BJ (cell line): ENCODE measurements at regions not wholly inside any gene's neighbourhood (a gene's known extent, or its start where the extent isn't known, plus 50 kb on each side); places are given as distances from the start of the nearest gene placed in this dataset.

ENCODE experiments used
- CTCF ChIA-PET: fragments of 350-600 bp; formaldehyde crosslinking; extraction: SDS; loops from one replicate; lab custom pipeline; 2021; ENCODE audit warnings: antibody characterized with exemption, inconsistent platforms; lab: Yijun Ruan, JAX
- POLR2A ChIA-PET: fragments of 300-600 bp; sonication (Branson Sonifier 250); formaldehyde crosslinking; extraction: SDS; loops from one replicate; lab custom pipeline; 2021; ENCODE audit warnings: antibody characterized with exemption; lab: Charles Lee
- DNase-seq: peaks from one replicate; pipeline ENCODE4 v3.0.0-alpha.2; 2011; ENCODE audit warnings: low read depth
- H3K27me3 ChIP-seq: 2 replicates; pipeline ENCODE4 v1.6.0; 2011; ENCODE audit warnings: low read length; ENCODE audit not compliant: control insufficient read depth, insufficient read depth
- H3K36me3 ChIP-seq: 2 replicates; pipeline ENCODE4 v1.5.1; 2011; ENCODE audit warnings: low read length; ENCODE audit not compliant: control insufficient read depth, insufficient read depth
- H3K4me3 ChIP-seq: 2 replicates; pipeline ENCODE4 v1.5.1; 2011; ENCODE audit warnings: low read depth, mild to moderate bottlenecking, control low read depth, low read length
- TF ChIP-seq, protein P1 (sequence below): IDR thresholded peaks from 2 replicates; pipeline ENCODE4 v1.5.1; 2011; ENCODE audit warnings: low read depth, mild to moderate bottlenecking, control low read depth, inconsistent platforms, low read length, moderate library complexity; ENCODE audit not compliant: insufficient read depth

DNA sequence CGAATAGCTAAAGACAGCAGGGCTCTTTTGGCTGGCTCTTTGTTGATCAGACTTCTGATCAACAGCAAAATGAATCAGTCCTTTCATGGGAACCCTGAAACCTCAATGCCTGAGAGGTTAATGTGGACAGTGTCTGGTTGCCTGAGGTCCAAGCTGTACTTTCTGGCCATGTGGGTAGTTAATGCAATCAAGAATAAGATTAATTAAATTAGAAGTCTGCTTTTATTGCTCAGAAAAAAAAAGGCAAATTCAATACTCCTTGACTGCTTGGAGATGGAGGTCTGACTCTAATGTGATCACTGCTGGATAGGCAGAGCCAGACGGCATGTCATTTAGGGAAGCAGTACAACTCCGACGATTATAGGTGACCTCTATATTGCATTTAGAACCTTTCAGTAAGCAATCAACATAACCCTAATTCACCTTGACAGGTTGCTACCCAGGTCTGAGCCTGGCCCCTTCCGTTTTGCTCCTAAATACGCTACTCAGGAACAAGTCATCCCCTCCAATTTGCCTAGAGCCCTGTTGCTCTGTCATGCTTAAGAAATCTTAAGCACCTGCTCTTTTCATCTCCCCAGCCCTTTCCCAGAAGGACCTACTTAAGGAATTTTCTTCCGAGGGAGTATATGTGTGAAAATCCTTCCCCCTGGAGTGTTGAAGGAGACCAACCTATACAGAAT, 370.0 kb upstream of the SPTLC3 start:
- CTCF ChIA-PET = no interaction called here
- H3K27me3 ChIP-seq = no peaks in the 10 kb centered on the region
- no peak overlapping the region for H3K4me3 ChIP-seq
- POLR2A ChIA-PET = no interaction called here
- DNase-seq = no peak
- TF ChIP-seq, protein P1, sequence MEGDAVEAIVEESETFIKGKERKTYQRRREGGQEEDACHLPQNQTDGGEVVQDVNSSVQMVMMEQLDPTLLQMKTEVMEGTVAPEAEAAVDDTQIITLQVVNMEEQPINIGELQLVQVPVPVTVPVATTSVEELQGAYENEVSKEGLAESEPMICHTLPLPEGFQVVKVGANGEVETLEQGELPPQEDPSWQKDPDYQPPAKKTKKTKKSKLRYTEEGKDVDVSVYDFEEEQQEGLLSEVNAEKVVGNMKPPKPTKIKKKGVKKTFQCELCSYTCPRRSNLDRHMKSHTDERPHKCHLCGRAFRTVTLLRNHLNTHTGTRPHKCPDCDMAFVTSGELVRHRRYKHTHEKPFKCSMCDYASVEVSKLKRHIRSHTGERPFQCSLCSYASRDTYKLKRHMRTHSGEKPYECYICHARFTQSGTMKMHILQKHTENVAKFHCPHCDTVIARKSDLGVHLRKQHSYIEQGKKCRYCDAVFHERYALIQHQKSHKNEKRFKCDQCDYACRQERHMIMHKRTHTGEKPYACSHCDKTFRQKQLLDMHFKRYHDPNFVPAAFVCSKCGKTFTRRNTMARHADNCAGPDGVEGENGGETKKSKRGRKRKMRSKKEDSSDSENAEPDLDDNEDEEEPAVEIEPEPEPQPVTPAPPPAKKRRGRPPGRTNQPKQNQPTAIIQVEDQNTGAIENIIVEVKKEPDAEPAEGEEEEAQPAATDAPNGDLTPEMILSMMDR = no peak
- no peaks in the 10 kb centered on the region for H3K36me3 ChIP-seq

DNA sequence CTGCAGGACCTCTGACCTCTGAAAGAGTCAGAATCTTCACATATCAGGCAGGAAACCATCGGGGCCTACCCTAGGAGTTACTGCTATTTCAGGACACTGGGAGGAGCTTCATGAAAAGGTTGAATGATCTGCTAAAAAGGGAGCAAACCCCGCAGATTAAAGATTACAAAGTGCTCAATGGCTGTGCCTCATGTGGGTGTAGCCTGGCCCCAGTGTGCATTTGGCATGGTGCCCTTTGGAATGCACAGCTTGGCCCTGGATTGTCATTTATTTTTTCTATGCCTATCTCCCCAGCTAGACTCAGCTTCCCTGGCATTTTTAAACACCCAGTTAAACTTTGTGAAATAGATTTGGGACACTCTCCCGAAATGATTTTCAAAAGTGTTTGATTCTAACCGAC, 368.5 kb upstream of the SPTLC3 start:
- no peaks in the 10 kb centered on the region for H3K36me3 ChIP-seq
- no peaks in the 10 kb centered on the region for H3K27me3 ChIP-seq
- H3K4me3 ChIP-seq = no peak overlapping the region
- TF ChIP-seq, protein P1 = no peak
- POLR2A ChIA-PET = no interaction called here
- CTCF ChIA-PET = no interaction called here
- no peak for DNase-seq

- ChIA-PET POLR2A (no interaction called here), CTCF (no interaction called here)
- DNase-seq = no peak
- Histone ChIP-seq H3K4me3 (no peak overlapping the region), H3K36me3 (no peaks in the 10 kb centered on the region), H3K27me3 (no peaks in the 10 kb centered on the region)
- TF ChIP-seq, protein P1 = no peak
Observed at GRCh38 chr20:12641619-12642018, 367.2 kb upstream of the SPTLC3 start.

- no peak for DNase-seq
- ChIA-PET CTCF (no interaction called here), POLR2A (no interaction called here)
- Histone ChIP-seq H3K27me3 (no peaks in the 10 kb centered on the region), H3K36me3 (no peaks in the 10 kb centered on the region), H3K4me3 (no peak overlapping the region)
- TF ChIP-seq, protein P1 = no peak
Observed at GRCh38 chr20:12644461-12644860, 364.3 kb upstream of the SPTLC3 start.

DNA sequence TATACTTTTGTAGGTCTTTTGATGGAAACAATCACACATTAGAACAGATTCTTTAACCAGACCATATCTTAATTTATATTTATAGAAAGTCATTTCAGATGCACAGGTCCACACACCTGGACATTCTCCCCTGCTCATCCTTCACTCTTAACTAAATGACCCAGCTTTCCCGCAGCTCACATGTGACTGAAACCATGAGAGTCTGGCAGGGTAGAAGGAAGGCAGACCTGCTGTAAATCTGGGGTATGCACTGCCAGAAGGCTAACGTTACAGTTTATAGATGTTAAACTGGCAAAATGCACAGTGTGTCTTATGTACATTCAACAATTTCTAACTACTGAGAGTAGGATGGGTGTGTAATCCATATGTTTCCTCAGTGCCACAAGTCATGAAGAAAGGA, 359.5 kb upstream of the SPTLC3 start:
- POLR2A ChIA-PET = no interaction called here
- Histone ChIP-seq H3K27me3 (no peaks in the 10 kb centered on the region), H3K36me3 (no peaks in the 10 kb centered on the region), H3K4me3 (no peak overlapping the region)
- TF ChIP-seq, protein P1 = no peak
- DNase-seq = no peak
- CTCF ChIA-PET = no interaction called here
